GM18873 (cell line): ENCODE measurements at regions not wholly inside any gene's neighbourhood (a gene's known extent, or its start where the extent isn't known, plus 50 kb on each side); places are given as distances from the start of the nearest gene placed in this dataset.
"Not testable (repeated sequence)": the region's sequence is repeated elsewhere in the genome, so short reads cannot be mapped to it uniquely, and the experiment has no call there.

Experiments used
- ATAC-seq: cut with Tn5 transposase; IDR thresholded peaks from one replicate; pipeline ENCODE4 v1.9.1; 2021; ENCODE audit warnings: mild to moderate bottlenecking, moderate library complexity, moderate number of reproducible peaks; ENCODE audit not compliant: unreplicated experiment, low FRiP score

DNA sequence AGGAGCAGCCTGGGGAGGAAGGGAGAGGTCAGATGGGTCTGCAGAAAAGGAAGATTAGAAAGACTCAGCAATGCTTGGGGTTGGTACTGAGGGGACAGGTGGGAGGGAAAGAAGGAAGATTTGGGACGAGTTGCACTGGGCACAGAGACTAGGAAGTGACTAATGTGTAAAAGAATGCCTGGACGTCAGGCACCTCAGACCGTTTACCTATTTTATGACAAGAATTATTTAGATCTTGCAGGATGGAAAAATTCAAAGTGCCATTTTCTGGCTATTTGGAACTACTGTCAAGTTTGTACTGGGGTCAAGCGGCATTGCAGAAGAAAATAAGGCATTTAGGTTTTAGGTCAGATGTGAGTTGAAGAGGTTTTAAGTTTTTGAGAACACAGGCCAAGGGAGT is 1558.4 kb upstream of the PRR20A start:
- not testable (repeated sequence) for ATAC-seq

DNA sequence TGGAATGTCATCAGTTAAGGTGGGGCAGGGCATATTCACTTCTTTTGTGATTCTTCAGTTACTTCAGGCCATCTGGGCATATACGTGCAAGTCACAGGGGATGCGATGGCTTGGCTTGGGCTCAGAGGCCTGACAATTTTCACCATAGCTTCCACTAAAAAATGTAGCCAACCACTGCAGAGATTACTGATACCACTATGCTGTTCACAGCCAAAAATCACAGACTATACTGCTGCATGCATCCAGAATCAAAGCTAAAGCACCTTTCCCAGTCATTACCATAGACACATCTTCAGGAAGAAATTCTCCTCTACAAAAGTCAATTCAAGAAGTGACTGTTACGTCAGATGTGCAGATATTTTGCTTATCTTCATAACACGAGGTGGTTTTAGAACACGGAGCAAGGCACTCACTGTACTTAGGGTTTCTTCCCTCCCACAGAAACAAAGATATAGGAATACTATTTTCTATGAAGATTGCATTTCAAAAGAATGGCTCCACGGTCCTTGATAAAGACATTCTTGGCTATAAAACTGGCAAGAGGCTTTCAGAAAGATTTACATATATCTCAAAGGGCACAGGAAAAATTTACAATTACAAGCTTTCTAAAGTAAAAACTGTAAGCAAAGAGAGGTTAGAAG is 1556.6 kb upstream of the PRR20A start:
- no peak for ATAC-seq

DNA sequence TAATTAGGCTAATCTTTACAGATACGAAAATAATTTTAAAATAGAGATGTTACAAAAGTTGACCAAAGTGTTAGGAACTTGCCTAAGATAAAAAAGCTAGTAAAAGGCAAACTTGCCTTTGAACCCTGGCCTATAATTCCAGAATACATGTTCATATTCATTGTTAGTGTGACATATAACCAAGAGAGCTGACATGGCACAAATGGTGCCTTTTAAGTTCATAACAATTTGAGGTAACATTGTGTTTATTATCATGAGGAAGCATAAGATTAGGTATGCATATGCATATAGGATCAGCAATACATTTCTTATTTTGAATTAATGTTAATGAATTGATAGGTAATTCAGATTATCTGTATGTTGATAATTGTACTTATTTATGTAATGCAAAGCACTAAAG is 1537.9 kb upstream of the PRR20A start:
- no peak for ATAC-seq

DNA sequence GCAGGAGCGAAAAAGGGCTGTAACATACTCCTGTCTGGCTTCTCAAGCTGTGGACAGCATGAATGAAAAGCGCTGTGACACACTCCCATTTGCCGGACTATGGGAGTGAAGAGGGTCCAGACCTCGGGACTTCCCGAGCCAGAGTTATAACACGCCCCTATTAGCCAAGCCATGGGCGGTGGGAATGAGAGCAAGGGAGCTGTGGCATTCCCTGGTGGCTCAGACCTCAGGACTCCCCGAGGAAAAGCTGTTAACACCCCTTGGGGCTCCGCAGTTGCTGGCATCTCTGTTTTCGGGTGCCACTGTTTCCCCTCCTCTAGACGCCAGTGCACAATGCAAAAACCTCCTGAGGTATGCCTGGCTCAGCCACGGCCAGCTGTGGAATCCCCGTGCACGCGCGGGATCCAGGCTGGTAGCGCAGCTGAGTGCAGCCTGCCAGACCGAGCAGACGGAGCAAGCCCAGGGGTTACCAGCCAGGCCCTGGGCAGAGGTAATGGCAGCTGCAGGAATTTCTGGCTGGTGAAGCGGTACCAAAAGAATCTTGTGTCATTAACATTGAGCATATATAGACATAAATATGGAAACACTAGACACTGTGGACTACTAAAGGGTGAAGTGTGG is 1534.6 kb upstream of the PRR20A start:
- ATAC-seq = no peak

DNA sequence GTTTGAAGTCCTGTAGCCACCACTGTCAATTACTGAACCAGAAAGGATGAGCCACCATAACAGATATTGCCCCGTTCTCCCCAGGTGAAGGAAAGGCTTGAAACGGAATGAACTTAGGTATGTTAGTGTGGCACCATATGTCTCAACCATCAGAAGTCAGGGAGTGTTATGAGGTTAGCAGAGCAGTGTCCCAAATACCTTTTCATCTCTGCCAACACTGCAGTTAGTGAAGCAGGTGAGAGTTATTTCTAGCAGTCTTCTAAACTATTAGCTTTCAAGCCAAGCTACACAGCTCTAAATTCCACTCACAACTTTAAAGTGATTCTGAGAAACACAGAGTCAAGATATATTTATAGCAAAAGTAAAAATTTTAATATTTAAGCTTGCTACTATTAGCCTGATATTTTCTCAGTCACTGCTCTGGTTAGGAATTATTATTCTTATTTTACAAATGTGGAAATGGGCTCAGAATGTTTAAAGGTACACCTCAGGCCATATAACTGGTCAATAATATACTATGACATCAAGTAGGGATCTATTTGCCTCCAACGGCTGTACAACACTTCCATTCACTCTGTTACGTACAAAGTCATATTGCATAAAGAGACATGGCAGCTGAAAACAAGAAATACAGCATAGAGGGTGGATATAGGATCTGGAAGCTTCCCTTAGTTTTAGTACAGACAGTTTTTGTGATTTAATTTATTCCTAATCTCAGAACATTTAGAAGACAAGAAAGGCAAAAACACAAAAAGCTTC is 1527.1 kb upstream of the PRR20A start:
- ATAC-seq = no peak

DNA sequence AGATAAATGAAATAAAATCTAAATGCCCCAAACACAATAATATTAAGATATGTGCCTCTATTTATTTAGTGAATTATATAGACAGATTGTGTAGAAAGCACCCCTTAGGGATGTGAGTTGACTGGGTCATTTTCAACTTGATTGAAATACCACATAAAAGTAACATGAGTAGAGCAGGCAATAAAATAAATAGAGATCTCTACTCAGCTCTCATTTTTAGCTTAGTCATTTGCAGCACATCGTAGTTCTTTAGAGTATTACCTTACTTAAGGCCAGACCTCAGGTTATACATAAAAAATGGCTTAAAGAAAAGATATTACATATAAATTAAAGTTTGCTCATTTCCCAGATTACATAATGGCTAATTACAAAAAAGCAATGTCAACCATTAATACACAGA is 1525.6 kb upstream of the PRR20A start:
- no peak for ATAC-seq

DNA sequence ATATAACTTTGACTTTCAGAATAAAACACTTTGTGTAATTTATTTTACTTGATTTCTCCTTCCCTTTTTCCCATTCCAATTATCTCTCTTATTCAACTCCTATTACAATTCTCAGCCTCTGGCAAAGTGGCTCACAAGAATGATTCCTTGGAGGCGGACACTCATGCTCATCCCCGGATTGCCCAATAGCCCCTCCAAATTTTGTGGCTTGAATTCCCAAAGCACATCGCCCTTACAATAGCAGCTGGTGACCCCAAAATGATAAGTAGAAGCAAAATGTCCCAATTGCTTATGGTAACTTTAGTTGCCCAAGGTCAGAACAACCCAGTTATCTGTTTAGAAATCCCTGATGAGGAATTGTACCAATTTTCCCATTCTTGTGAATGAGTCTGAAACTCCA is 1523.5 kb upstream of the PRR20A start:
- ATAC-seq = no peak

DNA sequence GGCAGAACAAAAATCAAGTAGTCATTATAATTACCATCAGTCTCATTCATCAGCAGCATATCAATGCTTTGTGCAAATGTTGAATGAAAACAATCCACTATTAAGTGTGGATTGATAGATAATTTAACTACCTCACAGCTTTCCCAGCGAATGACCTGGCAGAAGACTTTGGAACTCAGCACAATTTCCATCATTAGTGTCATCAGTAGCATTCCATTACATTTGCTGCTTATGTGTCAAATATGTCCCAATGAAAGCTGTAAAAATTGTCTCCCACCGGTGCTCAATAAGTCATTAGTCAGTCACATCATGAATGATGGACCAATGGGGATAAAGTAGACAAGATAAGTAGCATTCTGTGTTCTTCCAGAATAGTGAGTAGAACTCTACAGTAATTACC is 1513.5 kb upstream of the PRR20A start:
- no peak for ATAC-seq

DNA sequence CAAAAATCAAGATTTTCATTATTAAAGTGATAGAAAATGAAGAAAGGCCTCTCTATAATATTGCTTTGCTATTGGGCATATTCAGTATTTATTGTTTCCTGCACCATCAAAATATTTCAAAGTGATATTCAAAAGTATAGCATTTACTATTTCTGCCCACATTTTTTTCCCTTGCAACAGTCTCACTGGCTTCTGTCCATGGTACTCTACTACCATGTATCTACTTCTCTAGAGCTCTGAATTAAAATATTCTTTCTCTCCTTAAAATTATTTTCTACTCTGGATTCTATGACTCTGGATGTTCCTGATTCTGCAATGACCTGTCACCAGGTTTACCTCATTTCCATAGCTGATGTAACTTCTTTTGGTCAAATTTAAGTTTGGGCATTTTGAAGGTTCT is 1508.3 kb upstream of the PRR20A start:
- no peak for ATAC-seq

DNA sequence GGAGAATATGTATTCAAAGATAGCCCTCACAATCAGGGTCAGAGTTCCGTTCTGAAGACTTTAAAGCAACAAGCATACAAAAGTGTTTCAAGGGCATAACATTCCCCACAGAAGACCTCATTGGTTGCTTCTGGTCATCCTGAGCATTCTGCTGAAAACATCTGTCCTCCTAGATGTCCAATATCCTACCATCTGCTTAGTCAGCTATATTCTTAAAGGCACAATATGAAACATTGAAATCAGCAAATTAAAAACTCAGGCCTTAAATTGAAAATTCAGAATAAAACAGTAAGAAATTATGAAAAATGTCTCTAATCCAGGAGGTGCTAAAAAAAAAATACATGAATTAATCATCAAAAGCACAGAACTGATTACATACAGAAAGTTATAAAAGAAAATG is 1491.2 kb upstream of the PRR20A start:
- ATAC-seq = no peak

DNA sequence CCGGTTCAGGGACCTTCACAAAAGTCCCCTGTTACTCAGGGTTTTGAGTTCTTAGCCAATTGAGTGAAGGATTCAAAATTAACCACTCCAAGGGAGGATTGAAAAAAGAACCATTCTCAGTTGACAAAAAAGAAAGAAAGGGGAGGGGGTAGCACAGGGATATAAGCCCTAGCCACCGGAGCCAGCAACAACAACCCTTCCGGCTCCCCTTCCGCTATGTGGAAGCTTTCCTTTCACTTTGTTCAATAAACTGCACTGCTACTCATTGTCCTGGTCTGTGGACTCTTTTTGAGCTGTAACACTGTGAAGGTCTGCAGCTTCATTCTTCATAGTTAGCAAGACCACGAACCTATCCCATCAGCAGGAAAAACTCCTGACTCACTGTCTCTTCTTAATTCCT is 1488.1 kb upstream of the PRR20A start:
- ATAC-seq = no peak

DNA sequence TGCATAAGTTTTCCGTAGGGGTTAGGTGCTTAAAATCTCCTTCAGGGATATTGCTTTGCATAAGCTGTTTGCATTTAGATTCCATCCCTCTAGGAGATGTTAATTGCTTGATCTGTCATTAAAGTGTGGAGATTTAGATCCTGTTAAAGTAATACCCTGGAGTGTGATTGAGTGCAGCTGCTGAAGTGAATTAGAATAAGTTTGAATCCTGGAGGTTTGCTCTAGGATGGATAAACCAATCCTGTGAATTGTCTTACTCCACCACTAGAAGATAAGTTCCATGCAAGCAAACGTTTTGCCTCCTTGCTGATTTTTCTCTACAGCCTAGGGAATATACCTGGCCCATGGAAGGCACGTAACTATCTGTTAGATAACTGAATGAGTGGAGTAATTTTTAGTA is 1487.2 kb upstream of the PRR20A start:
- ATAC-seq = no peak

DNA sequence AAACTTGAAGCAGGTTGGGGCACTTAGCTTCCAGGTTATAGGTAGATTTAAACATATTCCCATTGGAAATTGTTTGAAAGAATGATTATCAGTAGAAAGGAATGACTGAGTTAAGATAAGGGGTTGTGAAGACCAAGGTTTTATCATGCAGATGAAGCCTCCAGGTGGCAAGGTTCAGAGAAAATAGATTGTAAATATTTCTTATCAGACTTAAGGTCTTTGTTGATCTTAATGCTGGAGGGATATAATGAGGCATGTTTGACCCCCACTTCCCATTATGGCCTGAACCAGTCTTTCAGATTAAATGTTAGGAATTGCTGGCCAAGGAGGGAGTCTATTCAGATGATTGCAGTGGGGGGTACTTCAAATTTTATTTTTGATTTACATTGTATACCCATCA is 1486.5 kb upstream of the PRR20A start:
- ATAC-seq = no peak

DNA sequence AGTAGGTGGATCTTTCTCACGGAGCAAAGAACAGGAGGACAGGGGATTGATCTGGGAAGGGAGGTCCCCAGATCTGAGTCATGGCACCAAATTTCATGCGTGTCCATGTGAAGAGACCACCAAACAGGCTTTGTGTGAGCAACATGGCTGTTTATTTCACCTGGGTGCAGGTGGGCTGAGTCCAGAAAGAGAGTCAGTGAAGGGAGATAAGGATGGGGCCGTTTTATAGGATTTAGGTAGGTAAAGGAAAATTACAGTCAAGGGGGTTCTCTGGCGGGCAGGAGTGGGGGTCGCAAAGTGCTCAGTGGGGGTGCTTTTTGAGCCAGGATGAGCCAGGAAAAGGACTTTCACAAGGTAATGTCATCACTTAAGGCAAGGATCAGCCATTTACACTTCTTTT is 1480.5 kb upstream of the PRR20A start:
- not testable (repeated sequence) for ATAC-seq

DNA sequence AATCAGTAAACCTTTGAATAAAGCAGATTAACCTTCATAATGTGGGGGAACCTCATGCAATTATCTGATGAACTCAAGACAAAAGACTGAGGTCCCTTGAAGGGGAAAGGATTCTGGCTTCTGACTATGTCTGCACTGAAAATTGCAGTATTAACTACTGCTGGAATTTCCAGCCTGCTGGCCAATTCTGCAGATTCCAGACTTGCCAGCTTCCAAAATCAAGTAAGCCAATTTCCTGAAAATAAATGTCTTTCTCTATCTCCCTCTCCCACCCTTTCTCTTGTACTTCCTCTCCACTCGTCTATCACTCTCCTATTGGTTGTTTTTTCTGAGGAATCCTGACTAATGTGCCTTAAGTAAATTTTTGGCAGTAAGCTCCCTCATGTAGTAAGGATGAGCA is 1479.9 kb upstream of the PRR20A start:
- no peak for ATAC-seq

DNA sequence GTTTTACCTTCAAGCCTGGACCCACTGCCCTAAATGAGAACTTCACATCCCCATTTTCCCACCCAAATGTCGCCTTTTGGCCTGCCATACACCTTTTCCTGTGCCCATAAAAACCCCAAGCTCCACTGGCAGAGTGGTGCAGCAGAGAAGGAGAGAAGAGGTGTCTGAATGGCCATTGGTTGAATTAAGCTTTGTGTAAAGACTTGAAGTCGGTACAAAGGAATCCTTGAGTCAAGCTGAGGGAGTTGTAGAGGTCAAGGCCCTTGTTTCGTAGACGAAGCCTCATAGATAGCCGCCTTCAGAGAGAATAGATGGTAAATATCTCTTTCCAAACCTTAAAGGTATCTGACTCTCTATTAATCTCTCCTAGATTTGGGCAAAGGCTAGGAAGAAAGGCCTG is 1479.2 kb upstream of the PRR20A start:
- no peak for ATAC-seq

DNA sequence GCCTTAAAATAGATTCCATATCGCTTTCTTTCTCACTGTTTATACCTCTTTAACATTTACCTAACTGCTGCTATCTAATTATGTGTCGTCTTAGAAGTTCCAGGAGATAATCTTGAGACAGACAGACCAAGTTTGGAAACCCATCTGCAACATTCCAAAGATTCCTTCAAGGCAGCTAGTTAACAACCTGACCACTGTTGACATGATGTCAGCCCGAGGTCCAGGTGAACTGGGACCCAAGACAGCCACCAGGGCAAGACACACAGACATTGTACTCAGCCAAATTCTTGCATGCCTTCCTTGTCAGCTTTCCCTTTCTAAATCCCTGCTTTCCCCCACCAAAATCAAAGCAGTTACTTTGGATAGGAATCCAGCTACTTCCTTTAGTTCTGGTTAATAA is 1476.5 kb upstream of the PRR20A start:
- no peak for ATAC-seq

DNA sequence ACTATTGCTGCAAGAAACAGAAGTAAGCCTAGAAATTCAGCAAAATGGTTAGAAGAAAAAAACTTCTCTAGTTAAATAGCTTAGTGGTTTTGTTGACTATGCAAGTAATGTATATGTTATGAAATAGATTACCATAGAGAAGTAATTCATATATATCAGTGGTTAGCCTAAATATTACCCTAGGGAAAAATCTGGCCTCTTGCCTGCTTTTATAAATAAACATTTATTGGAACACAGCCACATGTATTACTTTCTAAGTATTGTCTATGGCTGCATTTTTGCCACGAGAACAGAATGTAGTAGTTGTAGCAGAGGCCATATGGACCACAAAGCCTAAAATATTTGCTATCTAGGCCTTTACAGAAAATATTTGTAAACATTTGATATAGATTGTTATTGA is 1471.7 kb upstream of the PRR20A start:
- no peak for ATAC-seq

DNA sequence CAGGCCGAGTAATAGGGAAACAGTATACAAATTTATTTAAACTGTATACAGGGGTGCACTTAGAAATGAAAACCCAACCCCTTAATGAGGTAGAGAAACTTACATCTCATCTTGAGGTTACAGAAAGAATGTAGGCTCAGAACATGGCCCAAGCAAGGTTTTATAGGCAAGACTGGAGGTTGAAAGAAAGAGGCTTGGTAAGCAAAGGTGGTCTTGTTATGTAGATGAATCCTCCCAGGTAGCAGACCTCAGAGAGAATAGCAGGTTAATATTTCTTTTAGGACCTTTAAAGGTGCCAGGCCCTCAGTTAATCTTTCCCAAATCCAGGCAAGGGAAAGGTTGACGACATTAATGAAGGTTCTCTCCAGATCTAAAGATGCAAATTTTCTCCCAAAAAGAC is 1466.8 kb upstream of the PRR20A start:
- no peak for ATAC-seq

DNA sequence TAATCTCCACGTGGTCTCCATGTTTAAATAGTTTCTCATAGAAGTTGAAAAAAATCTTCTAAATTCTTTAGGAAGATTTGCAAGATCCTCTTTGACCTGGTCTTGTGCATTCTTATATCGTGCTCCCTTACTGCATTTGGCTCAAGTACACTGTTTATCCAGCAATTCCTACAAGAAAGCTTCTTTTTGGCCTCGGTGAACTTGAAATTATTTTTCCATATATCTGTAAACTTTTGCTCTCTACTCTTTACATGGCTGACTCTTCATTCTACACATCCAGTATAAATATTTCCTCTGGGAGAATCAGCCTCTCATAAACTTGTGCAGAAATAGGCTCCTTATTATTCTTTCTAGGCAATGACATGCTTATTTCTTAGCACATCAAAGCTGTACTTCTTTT is 1457.9 kb upstream of the PRR20A start:
- ATAC-seq = no peak

DNA sequence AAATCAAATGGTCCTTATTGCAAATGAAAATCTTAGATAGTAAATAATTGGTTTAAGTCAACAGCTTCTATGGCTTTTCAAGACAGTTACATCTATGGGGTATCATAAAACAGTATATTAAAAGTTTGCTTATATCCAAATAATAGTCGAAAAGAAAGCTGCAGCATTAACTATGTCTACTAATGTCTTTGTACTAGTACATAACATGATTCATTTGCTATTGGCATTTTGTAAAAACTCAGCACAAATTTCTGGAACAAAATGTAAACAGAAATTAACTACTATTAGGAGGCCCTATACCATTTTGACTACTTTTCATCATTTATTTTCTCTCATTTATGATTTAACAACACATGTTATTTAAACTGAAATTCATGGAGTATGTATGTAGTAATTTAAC is 1435.2 kb upstream of the PRR20A start:
- no peak for ATAC-seq

DNA sequence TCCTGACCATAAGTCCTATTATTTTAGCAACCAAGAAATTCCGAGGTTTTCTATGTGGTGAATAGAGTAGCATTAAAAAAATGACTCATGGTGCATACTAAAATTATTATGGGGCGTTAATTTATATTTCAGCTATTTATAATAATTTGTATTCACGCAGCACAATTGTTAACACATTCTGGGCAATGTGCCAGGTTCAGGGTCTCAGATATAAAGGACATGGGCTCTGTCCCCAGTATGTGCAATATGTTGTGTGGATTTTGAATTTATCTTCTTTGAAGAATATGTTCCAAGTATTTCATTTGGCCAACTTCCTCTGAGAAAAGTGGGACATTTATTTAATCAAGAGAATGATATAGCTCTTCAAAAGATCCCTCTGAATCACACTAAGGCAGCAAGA is 1434.7 kb upstream of the PRR20A start:
- no peak for ATAC-seq
